ENCODE measurements at regions not wholly inside any gene's neighbourhood (a gene's known extent, or its start where the extent isn't known, plus 50 kb on each side); places are given as distances from the start of the nearest gene placed in this dataset.

DNA sequence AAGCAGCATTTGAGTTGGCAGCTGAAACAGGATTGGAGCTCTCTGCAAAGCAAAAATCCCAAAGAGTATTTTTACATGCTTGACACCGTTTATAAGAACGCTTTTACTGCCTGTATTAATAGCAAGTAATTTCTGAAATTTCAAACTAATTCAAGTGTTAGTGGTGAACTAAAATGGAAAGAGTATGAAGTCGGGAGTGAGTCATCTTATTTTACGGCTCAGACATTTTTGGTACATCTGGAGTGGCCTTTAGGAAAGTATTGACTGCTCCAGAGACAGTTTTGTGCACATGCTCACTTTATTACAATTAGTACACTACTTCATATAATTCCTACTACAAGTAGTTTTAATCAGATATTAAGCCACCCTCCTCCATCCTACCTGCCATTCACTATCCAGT is 167.4 kb downstream of the SLITRK6 start:
- DNase-seq (ENCODE audit: low read depth, low spot score), result no peak
- no peak overlapping the region for H3K27ac ChIP-seq (ENCODE audit: low read depth, low read length)
- ATAC-seq, result no peak
- H3K79me2 ChIP-seq (ENCODE audit: insufficient read depth, low read length), result no peaks in the 10 kb centered on the region
- H3K9me2 ChIP-seq (ENCODE audit: insufficient read depth), result no peaks in the 10 kb centered on the region
- POLR2A ChIA-PET, result no interaction called here
- no peaks in the 10 kb centered on the region for H4K20me1 ChIP-seq (ENCODE audit: insufficient read depth)
- RAD21 ChIA-PET (ENCODE audit: low non-redundant PET in 1 of 2, low total read pairs in 2 of 2, uncharacterized antibody in 2 of 2, unreplicated experiment in 2 of 2), result no interaction called here
- CTCF ChIA-PET, result no interaction called here
- H3K4me3 ChIP-seq (replicated peaks in 1 of 2; ENCODE audit: low read depth in 1 of 2, low read length in 2 of 2), result no peak overlapping the region
- TF ChIP-seq TCF7L2 (IDR thresholded peaks at IDR 0.05; ENCODE audit: borderline replicate concordance, extremely low read depth, insufficient read depth, insufficient read length) (no peak), CEBPB (IDR thresholded peaks at IDR 0.05; ENCODE audit: low read depth) (no peak), EGR1 (IDR thresholded peaks at IDR 0.05; ENCODE audit: low read depth) (no peak), MAX (IDR thresholded peaks at IDR 0.05) (no peak)
- H3K27me3 ChIP-seq (ENCODE audit: insufficient read depth, low read length), result no peaks in the 10 kb centered on the region
- intact Hi-C loops (cut with micrococcal nuclease), result no loop called here
- no peaks in the 10 kb centered on the region for H3K4me1 ChIP-seq (ENCODE audit: control insufficient read depth in 1 of 2, insufficient read depth in 2 of 2, low read length in 2 of 2)
- no peak overlapping the region for H3K4me2 ChIP-seq (ENCODE audit: low read length)
- 0 out of 4 replicates have a peak, but pooled peaks cover 0 to 3% of the 10 kb centered on the region in 2 experiments for H3K9me3 ChIP-seq (ENCODE audit: control insufficient read depth in 1 of 2, insufficient read depth in 1 of 2, low read depth in 1 of 2, low read length in 2 of 2)
- no TSS peak for BruUV-seq (replicated peaks)
- no peak overlapping the region for H3K9ac ChIP-seq (ENCODE audit: low read length)
- no peaks in the 10 kb centered on the region for H3K36me3 ChIP-seq (ENCODE audit: control insufficient read depth in 1 of 2, insufficient read depth in 2 of 2, low read length in 2 of 2)
- H2AFZ ChIP-seq (ENCODE audit: low read depth, low read length, poor library complexity, severe bottlenecking), result no peak overlapping the region

DNA sequence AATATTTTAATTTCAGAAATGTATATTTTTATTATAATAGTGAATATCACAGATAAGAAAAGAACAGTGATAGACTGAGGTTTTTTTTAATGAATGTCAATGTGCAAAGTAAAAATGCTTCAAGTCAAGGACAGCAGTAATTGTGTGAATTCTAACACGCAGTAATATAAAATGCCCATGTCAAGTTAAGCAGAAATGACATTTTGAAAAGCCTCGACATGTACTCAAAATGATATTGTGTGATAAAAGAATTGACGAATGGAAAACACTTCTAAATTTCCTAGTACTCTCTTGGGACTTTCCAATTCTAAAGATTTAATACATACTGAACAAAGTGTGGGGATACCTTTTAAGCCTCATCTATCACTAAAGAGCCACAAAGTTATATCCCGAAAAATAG is 172.6 kb downstream of the SLITRK6 start:
- DNase-seq (ENCODE audit: low read depth, low spot score), result no peak
- no peaks in the 10 kb centered on the region for H3K9me2 ChIP-seq (ENCODE audit: insufficient read depth)
- no TSS peak for BruUV-seq (replicated peaks)
- no peaks in the 10 kb centered on the region for H3K9me3 ChIP-seq (ENCODE audit: control insufficient read depth in 1 of 2, insufficient read depth in 1 of 2, low read depth in 1 of 2, low read length in 2 of 2)
- no peak overlapping the region for H3K4me2 ChIP-seq (ENCODE audit: low read length)
- H3K27me3 ChIP-seq (ENCODE audit: insufficient read depth, low read length), result no peaks in the 10 kb centered on the region
- no peak for ATAC-seq
- intact Hi-C loops (cut with micrococcal nuclease), result no loop called here
- no peak overlapping the region for H2AFZ ChIP-seq (ENCODE audit: low read depth, low read length, poor library complexity, severe bottlenecking)
- H4K20me1 ChIP-seq (ENCODE audit: insufficient read depth), result no peaks in the 10 kb centered on the region
- no peaks in the 10 kb centered on the region for H3K36me3 ChIP-seq (ENCODE audit: control insufficient read depth in 1 of 2, insufficient read depth in 2 of 2, low read length in 2 of 2)
- H3K4me3 ChIP-seq (replicated peaks in 1 of 2; ENCODE audit: low read depth in 1 of 2, low read length in 2 of 2), result no peak overlapping the region
- no peaks in the 10 kb centered on the region for H3K79me2 ChIP-seq (ENCODE audit: insufficient read depth, low read length)
- RAD21 ChIA-PET (ENCODE audit: low non-redundant PET in 1 of 2, low total read pairs in 2 of 2, uncharacterized antibody in 2 of 2, unreplicated experiment in 2 of 2), result no interaction called here
- H3K27ac ChIP-seq (ENCODE audit: low read depth, low read length), result no peak overlapping the region
- POLR2A ChIA-PET, result no interaction called here
- H3K9ac ChIP-seq (ENCODE audit: low read length), result no peak overlapping the region
- H3K4me1 ChIP-seq (ENCODE audit: control insufficient read depth in 1 of 2, insufficient read depth in 2 of 2, low read length in 2 of 2), result no peaks in the 10 kb centered on the region
- CTCF ChIA-PET, result no interaction called here
- TF ChIP-seq RAD21 (IDR thresholded peaks at IDR 0.05; ENCODE audit: low read depth), result no peak
- no peak for TF ChIP-seq EZH2phosphoT487 (IDR thresholded peaks at IDR 0.05; ENCODE audit: borderline replicate concordance)
- TF ChIP-seq ZNF274 (IDR thresholded peaks at IDR 0.05; ENCODE audit: low read depth, low read length), result no peak
- no peak for TF ChIP-seq SP1 (IDR thresholded peaks at IDR 0.05; ENCODE audit: low read depth)
- TF ChIP-seq POLR2A (IDR thresholded peaks at IDR 0.05; ENCODE audit: borderline replicate concordance, extremely low read depth, insufficient read depth, insufficient read length), result no peak
- TF ChIP-seq, protein P1, sequence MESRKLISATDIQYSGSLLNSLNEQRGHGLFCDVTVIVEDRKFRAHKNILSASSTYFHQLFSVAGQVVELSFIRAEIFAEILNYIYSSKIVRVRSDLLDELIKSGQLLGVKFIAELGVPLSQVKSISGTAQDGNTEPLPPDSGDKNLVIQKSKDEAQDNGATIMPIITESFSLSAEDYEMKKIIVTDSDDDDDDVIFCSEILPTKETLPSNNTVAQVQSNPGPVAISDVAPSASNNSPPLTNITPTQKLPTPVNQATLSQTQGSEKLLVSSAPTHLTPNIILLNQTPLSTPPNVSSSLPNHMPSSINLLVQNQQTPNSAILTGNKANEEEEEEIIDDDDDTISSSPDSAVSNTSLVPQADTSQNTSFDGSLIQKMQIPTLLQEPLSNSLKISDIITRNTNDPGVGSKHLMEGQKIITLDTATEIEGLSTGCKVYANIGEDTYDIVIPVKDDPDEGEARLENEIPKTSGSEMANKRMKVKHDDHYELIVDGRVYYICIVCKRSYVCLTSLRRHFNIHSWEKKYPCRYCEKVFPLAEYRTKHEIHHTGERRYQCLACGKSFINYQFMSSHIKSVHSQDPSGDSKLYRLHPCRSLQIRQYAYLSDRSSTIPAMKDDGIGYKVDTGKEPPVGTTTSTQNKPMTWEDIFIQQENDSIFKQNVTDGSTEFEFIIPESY (IDR thresholded peaks at IDR 0.05; ENCODE audit: extremely low read depth, insufficient replicate concordance, low read length), result no peak
- TF ChIP-seq EGR1 (IDR thresholded peaks at IDR 0.05; ENCODE audit: low read depth), result no peak
- no peak for TF ChIP-seq EZH2 (IDR thresholded peaks at IDR 0.05)
- TF ChIP-seq SRF (IDR thresholded peaks at IDR 0.05; ENCODE audit: low read depth), result no peak
- no peak for TF ChIP-seq ZFX (IDR thresholded peaks at IDR 0.05)
- no peak for TF ChIP-seq POLR2AphosphoS5 (IDR thresholded peaks at IDR 0.05; ENCODE audit: low read depth, low read length)
- TF ChIP-seq, protein P2, sequence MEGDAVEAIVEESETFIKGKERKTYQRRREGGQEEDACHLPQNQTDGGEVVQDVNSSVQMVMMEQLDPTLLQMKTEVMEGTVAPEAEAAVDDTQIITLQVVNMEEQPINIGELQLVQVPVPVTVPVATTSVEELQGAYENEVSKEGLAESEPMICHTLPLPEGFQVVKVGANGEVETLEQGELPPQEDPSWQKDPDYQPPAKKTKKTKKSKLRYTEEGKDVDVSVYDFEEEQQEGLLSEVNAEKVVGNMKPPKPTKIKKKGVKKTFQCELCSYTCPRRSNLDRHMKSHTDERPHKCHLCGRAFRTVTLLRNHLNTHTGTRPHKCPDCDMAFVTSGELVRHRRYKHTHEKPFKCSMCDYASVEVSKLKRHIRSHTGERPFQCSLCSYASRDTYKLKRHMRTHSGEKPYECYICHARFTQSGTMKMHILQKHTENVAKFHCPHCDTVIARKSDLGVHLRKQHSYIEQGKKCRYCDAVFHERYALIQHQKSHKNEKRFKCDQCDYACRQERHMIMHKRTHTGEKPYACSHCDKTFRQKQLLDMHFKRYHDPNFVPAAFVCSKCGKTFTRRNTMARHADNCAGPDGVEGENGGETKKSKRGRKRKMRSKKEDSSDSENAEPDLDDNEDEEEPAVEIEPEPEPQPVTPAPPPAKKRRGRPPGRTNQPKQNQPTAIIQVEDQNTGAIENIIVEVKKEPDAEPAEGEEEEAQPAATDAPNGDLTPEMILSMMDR (IDR thresholded peaks at IDR 0.05 in 2 of 3, conservative IDR thresholded peaks at IDR 0.05 in 1 of 3; ENCODE audit: borderline replicate concordance in 1 of 3, insufficient read depth in 1 of 3, low read depth in 2 of 3, low read length in 2 of 3), result no peak
- TF ChIP-seq MAX (IDR thresholded peaks at IDR 0.05), result no peak

Measured in HCT116 (cell line).